ENCODE measurements at regions not wholly inside any gene's neighbourhood (a gene's known extent, or its start where the extent isn't known, plus 50 kb on each side); places are given as distances from the start of the nearest gene placed in this dataset.

DNA sequence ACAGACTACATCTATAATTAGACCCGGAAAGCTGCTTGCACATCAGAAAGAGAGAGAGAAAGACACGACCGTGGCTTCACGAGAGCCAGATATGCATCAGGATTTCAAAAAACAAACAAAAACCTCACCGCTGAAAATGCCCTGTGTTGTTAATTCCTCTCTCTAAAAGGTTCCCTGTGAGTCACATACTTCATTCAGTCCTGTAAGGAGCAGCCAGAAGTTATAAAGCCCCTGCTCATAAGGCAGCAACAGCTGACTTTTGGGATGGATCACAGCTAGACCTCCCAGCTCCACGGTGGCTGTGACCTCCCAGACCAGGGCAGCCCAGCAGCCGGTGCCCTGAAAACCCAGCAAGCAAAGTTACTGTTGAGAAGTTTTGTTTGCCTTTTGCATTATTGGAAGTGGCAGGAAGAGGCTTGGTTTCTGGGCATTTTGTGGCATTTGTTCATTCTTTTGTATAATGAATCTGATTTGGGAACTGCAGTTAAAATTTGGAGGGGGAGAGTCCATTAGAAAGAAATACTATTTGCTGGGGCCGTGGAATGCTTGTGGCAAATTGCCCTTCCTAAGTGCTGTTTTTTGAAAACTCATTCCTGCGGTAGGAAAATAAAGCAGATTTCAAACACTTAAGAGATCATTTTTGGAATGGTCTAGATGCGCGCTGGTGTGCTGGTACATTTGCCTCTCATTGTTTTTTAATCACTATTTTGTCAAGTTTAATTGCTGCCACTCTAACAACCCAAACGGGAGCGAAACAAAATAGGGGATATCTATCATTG, 520.4 kb downstream of the BCOR start:
- H3K4me2 ChIP-seq (ENCODE audit: unreplicated experiment): no peak overlapping the region
- in situ Hi-C loops (cut with MboI): no loop called here
- WGBS, 2 experiments (ENCODE audit: low coverage in 1 of 2, low lambda C conversion rate in 2 of 2, missing lambda C conversion rate in 2 of 2): 77 to 78% methylated on average over 12 to 13 of the region's 13 CpGs
- H3K4me1 ChIP-seq (ENCODE audit: insufficient read depth): no peaks in the 10 kb centered on the region
- H4K20me1 ChIP-seq (ENCODE audit: insufficient read depth): no peaks in the 10 kb centered on the region
- no peak overlapping the region for H3K9ac ChIP-seq
- H3K4me3 ChIP-seq: no peak overlapping the region
- DNase-seq: no peak
- TF ChIP-seq EZH2phosphoT487 (IDR thresholded peaks at IDR 0.05; ENCODE audit: insufficient read depth, low read depth) (no peak), EZH2 (IDR thresholded peaks at IDR 0.05; ENCODE audit: insufficient read depth, poor library complexity, severe bottlenecking) (no peak)
- no peaks in the 10 kb centered on the region for H3K79me2 ChIP-seq (ENCODE audit: insufficient read depth)
- H3K27ac ChIP-seq: no peak overlapping the region
- no peaks in the 10 kb centered on the region for H3K27me3 ChIP-seq (replicated peaks; ENCODE audit: insufficient read depth)
- no peaks in the 10 kb centered on the region for H3F3A ChIP-seq (ENCODE audit: insufficient read depth)
- no peaks in the 10 kb centered on the region for H3K36me3 ChIP-seq (ENCODE audit: low read depth)
- no peak overlapping the region for H2AFZ ChIP-seq
- no peaks in the 10 kb centered on the region for H3K9me2 ChIP-seq (ENCODE audit: insufficient read depth)
- no peaks in the 10 kb centered on the region for H3K9me3 ChIP-seq (ENCODE audit: low read depth)

DNA sequence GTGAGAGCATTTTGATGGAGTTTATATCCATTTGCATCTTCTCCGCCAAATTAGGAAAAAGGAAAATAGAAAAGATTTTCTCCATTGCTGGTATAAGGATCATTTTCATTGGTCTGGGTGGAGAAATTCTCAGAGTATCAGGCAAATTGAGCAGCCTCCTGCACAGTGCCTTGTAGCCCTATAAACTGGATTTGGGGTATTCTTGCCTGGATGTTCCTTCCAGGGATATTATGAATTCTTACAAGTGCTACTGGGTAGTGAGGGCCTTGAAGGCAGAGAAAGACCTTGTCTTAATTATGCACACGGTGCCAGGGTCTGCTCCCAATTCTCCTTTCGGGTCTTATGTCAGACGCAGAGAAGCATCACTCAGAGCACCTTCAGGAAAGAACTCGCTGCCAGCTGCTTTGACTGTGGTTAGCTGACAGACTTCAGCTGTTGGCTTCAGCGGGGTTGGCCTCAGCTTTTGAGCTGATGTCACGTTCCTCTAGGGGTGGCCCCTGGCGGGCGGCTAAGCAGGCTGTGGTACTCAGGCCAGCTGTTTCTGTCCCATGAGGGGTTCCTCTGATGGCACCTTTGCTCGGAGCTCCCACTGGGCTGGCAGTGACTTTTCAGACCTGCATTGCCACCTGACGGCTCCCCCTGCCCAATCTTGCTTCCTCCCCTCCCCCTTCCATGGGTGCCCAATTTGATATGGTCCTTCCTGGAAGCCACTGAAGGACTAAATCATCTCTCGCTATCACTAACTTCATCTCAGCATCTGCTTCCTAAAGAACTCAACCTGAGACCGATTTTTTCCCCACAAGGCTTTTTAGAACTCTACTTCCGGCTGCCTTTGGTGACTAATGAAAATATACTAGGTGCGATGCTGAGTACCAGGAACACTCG, 519.5 kb downstream of the BCOR start:
- Histone ChIP-seq H3K4me2 (ENCODE audit: unreplicated experiment) (no peak overlapping the region), H3K4me3 (no peak overlapping the region), H3K9ac (no peak overlapping the region), H3K9me2 (ENCODE audit: insufficient read depth) (no peaks in the 10 kb centered on the region), H3K27me3 (replicated peaks; ENCODE audit: insufficient read depth) (no peaks in the 10 kb centered on the region), H3F3A (ENCODE audit: insufficient read depth) (no peaks in the 10 kb centered on the region), H2AFZ (no peak overlapping the region), H4K20me1 (ENCODE audit: insufficient read depth) (no peaks in the 10 kb centered on the region), H3K36me3 (ENCODE audit: low read depth) (no peaks in the 10 kb centered on the region), H3K79me2 (ENCODE audit: insufficient read depth) (no peaks in the 10 kb centered on the region), H3K9me3 (ENCODE audit: low read depth) (no peaks in the 10 kb centered on the region), H3K4me1 (ENCODE audit: insufficient read depth) (no peaks in the 10 kb centered on the region), H3K27ac (no peak overlapping the region)
- DNase-seq: peak; percentile 4
- 27 to 30% methylated on average over 13 to 14 of the region's 16 CpGs for WGBS, 2 experiments (ENCODE audit: low coverage in 1 of 2, low lambda C conversion rate in 2 of 2, missing lambda C conversion rate in 2 of 2)
- TF ChIP-seq EZH2 (IDR thresholded peaks at IDR 0.05; ENCODE audit: insufficient read depth, poor library complexity, severe bottlenecking) (no peak), EZH2phosphoT487 (IDR thresholded peaks at IDR 0.05; ENCODE audit: insufficient read depth, low read depth) (no peak)
- in situ Hi-C loops (cut with MboI): no loop called here

DNA sequence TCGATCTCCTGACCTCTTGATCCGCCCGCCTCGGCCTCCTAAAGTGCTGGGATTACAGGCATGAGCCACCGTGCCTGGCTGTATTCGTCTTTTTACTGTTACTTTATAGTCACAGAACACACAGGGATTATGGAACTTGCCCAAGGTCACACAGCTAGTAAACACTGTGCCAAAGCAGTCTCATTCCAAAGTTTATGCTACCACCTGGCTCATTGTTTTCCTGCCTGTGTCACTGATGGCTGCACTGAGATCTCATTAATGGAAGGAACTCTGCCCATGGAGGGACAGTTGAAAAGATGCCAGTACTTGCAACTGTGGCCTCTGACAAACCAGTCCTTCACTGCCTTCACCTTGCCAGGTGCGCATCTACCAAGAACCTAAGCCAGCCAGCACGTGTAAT, 517.7 kb downstream of the BCOR start:
- Histone ChIP-seq H3K4me2 (ENCODE audit: unreplicated experiment) (no peak overlapping the region), H3K9ac (no peak overlapping the region), H3K36me3 (ENCODE audit: low read depth) (no peaks in the 10 kb centered on the region), H3K79me2 (ENCODE audit: insufficient read depth) (no peaks in the 10 kb centered on the region), H3K9me2 (ENCODE audit: insufficient read depth) (no peaks in the 10 kb centered on the region), H3K27ac (no peak overlapping the region), H3K4me1 (ENCODE audit: insufficient read depth) (no peaks in the 10 kb centered on the region), H3K4me3 (no peak overlapping the region), H2AFZ (no peak overlapping the region), H3K9me3 (ENCODE audit: low read depth) (no peaks in the 10 kb centered on the region), H3K27me3 (replicated peaks; ENCODE audit: insufficient read depth) (no peaks in the 10 kb centered on the region), H4K20me1 (ENCODE audit: insufficient read depth) (no peaks in the 10 kb centered on the region), H3F3A (ENCODE audit: insufficient read depth) (no peaks in the 10 kb centered on the region)
- TF ChIP-seq EZH2phosphoT487 (IDR thresholded peaks at IDR 0.05; ENCODE audit: insufficient read depth, low read depth) (no peak), EZH2 (IDR thresholded peaks at IDR 0.05; ENCODE audit: insufficient read depth, poor library complexity, severe bottlenecking) (no peak)
- 77 to 85% methylated on average over 7 to 8 of the region's 8 CpGs for WGBS, 2 experiments (ENCODE audit: low coverage in 1 of 2, low lambda C conversion rate in 2 of 2, missing lambda C conversion rate in 2 of 2)
- no peak for DNase-seq
- in situ Hi-C loops (cut with MboI): no loop called here

DNA sequence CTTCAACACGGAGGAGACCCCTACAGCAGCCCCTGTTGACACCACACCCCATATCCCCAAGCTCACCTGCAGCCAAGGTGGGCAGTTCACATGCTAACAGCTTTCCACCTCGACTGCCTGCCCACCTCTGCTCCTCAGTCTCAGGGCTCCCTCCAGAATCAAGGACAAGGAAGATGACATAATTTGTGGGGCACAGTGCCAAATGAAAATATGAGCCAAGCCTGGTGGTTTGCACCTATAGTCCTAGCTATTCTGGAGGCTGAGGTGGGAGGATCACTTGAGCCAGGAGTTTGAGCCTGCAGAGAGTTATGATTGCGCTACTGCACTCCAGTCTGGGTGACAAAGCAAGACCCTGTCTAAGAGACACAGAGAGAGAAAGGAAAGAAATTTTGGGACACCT, 516.3 kb downstream of the BCOR start:
- no peak for DNase-seq
- no peak overlapping the region for H3K9ac ChIP-seq
- no peaks in the 10 kb centered on the region for H3K79me2 ChIP-seq (ENCODE audit: insufficient read depth)
- no peak overlapping the region for H3K4me2 ChIP-seq (ENCODE audit: unreplicated experiment)
- H2AFZ ChIP-seq: no peak overlapping the region
- 48 to 94% methylated on average over 2 to 3 of the region's 3 CpGs for WGBS, 2 experiments (ENCODE audit: low coverage in 1 of 2, low lambda C conversion rate in 2 of 2, missing lambda C conversion rate in 2 of 2)
- H3F3A ChIP-seq (ENCODE audit: insufficient read depth): no peaks in the 10 kb centered on the region
- in situ Hi-C loops (cut with MboI): no loop called here
- H4K20me1 ChIP-seq (ENCODE audit: insufficient read depth): no peaks in the 10 kb centered on the region
- no peaks in the 10 kb centered on the region for H3K27me3 ChIP-seq (replicated peaks; ENCODE audit: insufficient read depth)
- no peaks in the 10 kb centered on the region for H3K9me3 ChIP-seq (ENCODE audit: low read depth)
- H3K27ac ChIP-seq: no peak overlapping the region
- no peaks in the 10 kb centered on the region for H3K36me3 ChIP-seq (ENCODE audit: low read depth)
- H3K9me2 ChIP-seq (ENCODE audit: insufficient read depth): no peaks in the 10 kb centered on the region
- H3K4me3 ChIP-seq: no peak overlapping the region
- TF ChIP-seq EZH2 (IDR thresholded peaks at IDR 0.05; ENCODE audit: insufficient read depth, poor library complexity, severe bottlenecking) (no peak), EZH2phosphoT487 (IDR thresholded peaks at IDR 0.05; ENCODE audit: insufficient read depth, low read depth) (no peak)
- H3K4me1 ChIP-seq (ENCODE audit: insufficient read depth): no peaks in the 10 kb centered on the region
